Endothelial cell of umbilical vein (primary cell): ENCODE measurements at regions not wholly inside any gene's neighbourhood (a gene's known extent, or its start where the extent isn't known, plus 50 kb on each side); places are given as distances from the start of the nearest gene placed in this dataset.

ENCODE experiments used
- BruUV-seq: library from RNA; stranded (reverse); fragments of 400-500 nt; replicated peaks from 2 replicates; lab custom pipeline; 2021; lab: Mats Ljungman, UMichigan
- CTCF ChIA-PET: fragments of 300-600, 350-600 bp; sonication (Branson Sonifier 250); formaldehyde crosslinking; loops from one replicate; lab custom pipeline; 2021; ENCODE audit warnings: antibody characterized with exemption, inconsistent platforms; lab: Charles Lee
- POLR2A ChIA-PET: fragments of 300-600, 350-600 bp; sonication (Branson Sonifier 250); formaldehyde crosslinking; loops from one replicate; lab custom pipeline; 2021; ENCODE audit warnings: antibody characterized with exemption, inconsistent platforms; lab: Charles Lee
- DNase-seq: peaks from one replicate; pipeline ENCODE4 v3.0.0-alpha.2; 2011; ENCODE audit warnings: low read depth, low spot score
- FAIRE-seq: peaks from 2 replicates; lab custom pipeline; 2011; peaks lifted over from hg19 to GRCh38; lab: Jason Lieb, UNC
- H2AFZ ChIP-seq: 2 replicates; pipeline ENCODE4 v1.6.0; 2012; ENCODE audit warnings: low read depth, low read length, control low read depth, inconsistent platforms
- H3K27ac ChIP-seq: 2 replicates; pipeline ENCODE4 v1.5.1; 2011; ENCODE audit warnings: low read depth, mild to moderate bottlenecking, control low read depth, low read length, moderate library complexity; ENCODE audit not compliant: insufficient read depth
- H3K27me3 ChIP-seq, 2 experiments: 2 replicates each; pipeline versions ENCODE4 v1.6.0 to v1.6.1; 2011; ENCODE audit warnings: low read length in 2 of 2, mixed read lengths in 1 of 2; ENCODE audit not compliant: control insufficient read depth in 2 of 2, insufficient read depth in 2 of 2
- H3K36me3 ChIP-seq, 2 experiments: 2 replicates in 1 of 2; 3 replicates in 1 of 2; pipeline ENCODE4 v1.5.1; 2011; ENCODE audit warnings: low read length in 2 of 2, mild to moderate bottlenecking in 1 of 2, moderate library complexity in 1 of 2; ENCODE audit not compliant: control insufficient read depth in 2 of 2, insufficient read depth in 2 of 2; ENCODE audit errors: extremely low read depth in 1 of 2
- H3K4me1 ChIP-seq: 3 replicates; pipeline ENCODE4 v1.5.1; 2011; ENCODE audit warnings: mild to moderate bottlenecking, low read length; ENCODE audit not compliant: control insufficient read depth, insufficient read depth; ENCODE audit errors: extremely low read depth
- H3K4me2 ChIP-seq: 2 replicates; pipeline ENCODE4 v1.6.1; 2011; ENCODE audit warnings: low read length, control low read depth, mixed read lengths; ENCODE audit not compliant: insufficient read depth
- H3K4me3 ChIP-seq, 3 experiments: fragments of 200-600 bp in 1 of 3; sonication (generic), shearing (Covaris generic) in 1 of 3; replicated peaks in 1 of 3; 2 replicates each; pipeline ENCODE4 v1.5.1; 2011 to 2016; ENCODE audit warnings: control low read depth in 3 of 3, low read length in 3 of 3, mild to moderate bottlenecking in 2 of 3, inconsistent platforms in 1 of 3, low read depth in 1 of 3, moderate library complexity in 1 of 3; ENCODE audit not compliant: insufficient read depth in 1 of 3
- H3K79me2 ChIP-seq: 2 replicates; pipeline ENCODE4 v1.6.0; 2012; ENCODE audit warnings: low read length, inconsistent platforms; ENCODE audit not compliant: control insufficient read depth, insufficient read depth
- H3K9ac ChIP-seq: replicated peaks from 2 replicates; pipeline ENCODE3; 2011; ENCODE audit warnings: low read length, control low read depth; ENCODE audit not compliant: insufficient read depth; ENCODE audit errors: extremely low read depth
- H3K9me1 ChIP-seq: replicated peaks from 3 replicates; pipeline ENCODE4 v1.6.0; 2011; ENCODE audit warnings: mild to moderate bottlenecking, low read length; ENCODE audit not compliant: control insufficient read depth, insufficient read depth; ENCODE audit errors: extremely low read depth
- H3K9me3 ChIP-seq: replicated peaks from 2 replicates; pipeline ENCODE4 v1.5.1; 2012; ENCODE audit warnings: low read length, inconsistent platforms; ENCODE audit not compliant: control insufficient read depth, insufficient read depth
- H4K20me1 ChIP-seq: replicated peaks from 2 replicates; pipeline ENCODE3; 2011; ENCODE audit warnings: mild to moderate bottlenecking, low read length; ENCODE audit not compliant: control insufficient read depth, insufficient read depth; ENCODE audit errors: extremely low read depth
- EZH2 ChIP-seq: IDR thresholded peaks from 2 replicates; pipeline ENCODE4 v1.6.1; 2012; ENCODE audit warnings: borderline replicate concordance, low read depth, mild to moderate bottlenecking, moderate library complexity, low read length, inconsistent platforms; ENCODE audit not compliant: severe bottlenecking
- FOS ChIP-seq: IDR thresholded peaks from 2 replicates; pipeline ENCODE4 v1.6.1; 2011; ENCODE audit warnings: mild to moderate bottlenecking, low read length, moderate library complexity, borderline replicate concordance; ENCODE audit not compliant: insufficient read depth
- JUN ChIP-seq: IDR thresholded peaks from 2 replicates; pipeline ENCODE4 v1.6.1; 2011; ENCODE audit warnings: borderline replicate concordance, low read depth; ENCODE audit not compliant: insufficient read length, insufficient read depth
- POLR2A ChIP-seq: IDR thresholded peaks from 2 replicates; pipeline ENCODE4 v1.6.1; 2012; ENCODE audit warnings: low read depth, mild to moderate bottlenecking, control low read depth, low read length
- POLR2AphosphoS5 ChIP-seq: IDR thresholded peaks from 2 replicates; pipeline ENCODE4 v1.6.1; 2012; ENCODE audit warnings: low read depth, mild to moderate bottlenecking, control low read depth, low read length, moderate library complexity; ENCODE audit not compliant: insufficient read depth
- dilution Hi-C: fragments of 300-500 bp; cut with MboI; formaldehyde crosslinking; loops from one replicate; pipeline ENCODE4 v1.15.0; 2019; ENCODE audit warnings: low sequenced_read_pairs; ENCODE audit not compliant: extremely low pct_ligation_motif_present
- intact Hi-C: fragments of 100-400 bp; cut with micrococcal nuclease; formaldehyde crosslinking; loops from one replicate; pipeline ENCODE4 v1.10.0; 2022

GRCh38 chr15:77795446-77795845, 162.7 kb upstream of the LINGO1 start:
- TF ChIP-seq EZH2 (no peak), FOS (no peak)
- no peaks in the 10 kb centered on the region for H3K36me3 ChIP-seq
- BruUV-seq: no TSS peak
- H3K9ac ChIP-seq: no peak overlapping the region
- no peaks in the 10 kb centered on the region for H3K9me1 ChIP-seq
- FAIRE-seq (no peak), DNase-seq (no peak)
- no peak overlapping the region for H3K27ac ChIP-seq
- intact Hi-C loops (no loop called here), dilution Hi-C loops (no loop called here)
- ChIA-PET CTCF (no interaction called here), POLR2A (no interaction called here)
- no peaks in the 10 kb centered on the region for H3K4me1 ChIP-seq
- H3K4me3 ChIP-seq: no peak overlapping the region
- no peaks in the 10 kb centered on the region for H4K20me1 ChIP-seq
- no peak overlapping the region for H2AFZ ChIP-seq
- H3K79me2 ChIP-seq: no peaks in the 10 kb centered on the region
- H3K9me3 ChIP-seq: no peaks in the 10 kb centered on the region
- H3K4me2 ChIP-seq: no peak overlapping the region
- no peaks in the 10 kb centered on the region for H3K27me3 ChIP-seq

GRCh38 chr15:77791941-77792340, 159.2 kb upstream of the LINGO1 start:
- H3K9me3 ChIP-seq: no peaks in the 10 kb centered on the region
- H3K27ac ChIP-seq: no peak overlapping the region
- no peaks in the 10 kb centered on the region for H3K4me1 ChIP-seq
- H4K20me1 ChIP-seq: no peaks in the 10 kb centered on the region
- no peaks in the 10 kb centered on the region for H3K27me3 ChIP-seq
- TF ChIP-seq POLR2AphosphoS5 (no peak), JUN (no peak), POLR2A (no peak)
- CTCF ChIA-PET: no interaction called here
- POLR2A ChIA-PET: no interaction called here
- no TSS peak for BruUV-seq
- H3K9ac ChIP-seq: no peak overlapping the region
- H2AFZ ChIP-seq: no peak overlapping the region
- FAIRE-seq (no peak), DNase-seq (no peak)
- H3K36me3 ChIP-seq: no peaks in the 10 kb centered on the region
- intact Hi-C loops (no loop called here), dilution Hi-C loops (no loop called here)
- no peaks in the 10 kb centered on the region for H3K9me1 ChIP-seq
- H3K4me2 ChIP-seq: no peak overlapping the region
- no peaks in the 10 kb centered on the region for H3K79me2 ChIP-seq
- H3K4me3 ChIP-seq: no peak overlapping the region
